Uterus (tissue), 3 donors: ENCODE measurements at regions not wholly inside any gene's neighbourhood (a gene's known extent, or its start where the extent isn't known, plus 50 kb on each side); places are given as distances from the start of the nearest gene placed in this dataset.

Source experiments
- DNase-seq, 2 donors: peaks; one replicate each; pipeline ENCODE4 v3.0.0-alpha.2; 2019 to 2020
- H3K27ac ChIP-seq, 2 donors: fragments of 200-600 bp; sonication (generic); 1 replicate in 1 of 2; 2 replicates in 1 of 2; pipeline ENCODE4 v1.5.1; 2016 to 2018
- H3K27me3 ChIP-seq, 2 donors: fragments of 200-600 bp; sonication (generic); one replicate each; pipeline ENCODE4 v1.5.1; 2018 to 2019; ENCODE audit warnings: control low read depth in 1 of 2
- H3K36me3 ChIP-seq, 2 donors: fragments of 200-600 bp; sonication (generic); one replicate each; pipeline ENCODE4 v1.5.1; 2019; ENCODE audit warnings: control low read depth in 1 of 2
- H3K4me1 ChIP-seq, 2 donors: fragments of 200-600 bp; sonication (generic); one replicate each; pipeline ENCODE4 v1.5.1; 2018 to 2019; ENCODE audit warnings: control low read depth in 1 of 2
- H3K4me3 ChIP-seq, 2 donors: fragments of 200-600 bp; sonication (generic); 1 replicate in 1 of 2; 2 replicates in 1 of 2; pipeline ENCODE4 v1.5.1; 2018 to 2019; ENCODE audit warnings: mild to moderate bottlenecking in 1 of 2
- H3K9me3 ChIP-seq, 2 donors: fragments of 200-600 bp; sonication (generic); one replicate each; pipeline ENCODE4 v1.5.1; 2019; ENCODE audit warnings: control low read depth in 1 of 2
- POLR2A ChIP-seq, 2 donors: fragments of 450-650 bp; IDR thresholded peaks; one replicate each; pipeline ENCODE4 v1.6.1; 2016; ENCODE audit warnings: antibody characterized with exemption in 2 of 2, mild to moderate bottlenecking in 1 of 2, moderate library complexity in 1 of 2
- intact Hi-C: fragments of 100-400 bp; cut with DNase I; formaldehyde crosslinking; loops from one replicate; pipeline ENCODE4 v1.15.1; 2023; ENCODE audit warnings: low total_unique reads
- TF ChIP-seq, protein P1 (sequence below), 4 experiments: fragments of 200-600 bp in 2 of 4; fragments of 450-650 bp in 2 of 4; sonication (generic) in 2 of 4; IDR thresholded peaks; one replicate each; pipeline ENCODE4 v1.5.1; 2016 to 2019; ENCODE audit warnings: antibody characterized with exemption in 4 of 4, mild to moderate bottlenecking in 2 of 4, moderate library complexity in 1 of 4
- donor health status: DM: yes; HTN: yes; CAD: no.

- H3K4me1 ChIP-seq: no peaks in the 10 kb centered on the region
- intact Hi-C loops: no loop called here
- H3K9me3 ChIP-seq: no peaks in the 10 kb centered on the region
- H3K27ac ChIP-seq: no peak overlapping the region
- no peak for DNase-seq
- no peak overlapping the region for H3K4me3 ChIP-seq
- no peaks in the 10 kb centered on the region for H3K36me3 ChIP-seq
- peaks cover 0 to 20% of the 10 kb centered on the region in 2 donors for H3K27me3 ChIP-seq
- TF ChIP-seq, protein P1, sequence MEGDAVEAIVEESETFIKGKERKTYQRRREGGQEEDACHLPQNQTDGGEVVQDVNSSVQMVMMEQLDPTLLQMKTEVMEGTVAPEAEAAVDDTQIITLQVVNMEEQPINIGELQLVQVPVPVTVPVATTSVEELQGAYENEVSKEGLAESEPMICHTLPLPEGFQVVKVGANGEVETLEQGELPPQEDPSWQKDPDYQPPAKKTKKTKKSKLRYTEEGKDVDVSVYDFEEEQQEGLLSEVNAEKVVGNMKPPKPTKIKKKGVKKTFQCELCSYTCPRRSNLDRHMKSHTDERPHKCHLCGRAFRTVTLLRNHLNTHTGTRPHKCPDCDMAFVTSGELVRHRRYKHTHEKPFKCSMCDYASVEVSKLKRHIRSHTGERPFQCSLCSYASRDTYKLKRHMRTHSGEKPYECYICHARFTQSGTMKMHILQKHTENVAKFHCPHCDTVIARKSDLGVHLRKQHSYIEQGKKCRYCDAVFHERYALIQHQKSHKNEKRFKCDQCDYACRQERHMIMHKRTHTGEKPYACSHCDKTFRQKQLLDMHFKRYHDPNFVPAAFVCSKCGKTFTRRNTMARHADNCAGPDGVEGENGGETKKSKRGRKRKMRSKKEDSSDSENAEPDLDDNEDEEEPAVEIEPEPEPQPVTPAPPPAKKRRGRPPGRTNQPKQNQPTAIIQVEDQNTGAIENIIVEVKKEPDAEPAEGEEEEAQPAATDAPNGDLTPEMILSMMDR (IDR thresholded peaks at IDR 0.05): no peak
- no peak for TF ChIP-seq POLR2A (IDR thresholded peaks at IDR 0.05)
These were observed 63.9 kb upstream of the MVB12B start for GRCh38 chr9:126262738-126263137.

GRCh38 chr9:126270556-126270955 is 56.1 kb upstream of the MVB12B start:
- no peak for DNase-seq
- H3K4me1 ChIP-seq: no peaks in the 10 kb centered on the region
- no peaks in the 10 kb centered on the region for H3K36me3 ChIP-seq
- intact Hi-C loops: no loop called here
- H3K4me3 ChIP-seq: no peak overlapping the region
- no peak overlapping the region for H3K27ac ChIP-seq
- no peak for TF ChIP-seq POLR2A (IDR thresholded peaks at IDR 0.05)
- TF ChIP-seq, protein P1 (IDR thresholded peaks at IDR 0.05): no peak
- no peaks in the 10 kb centered on the region for H3K9me3 ChIP-seq
- H3K27me3 ChIP-seq: peaks cover 0 to 4% of the 10 kb centered on the region in 2 donors

DNA sequence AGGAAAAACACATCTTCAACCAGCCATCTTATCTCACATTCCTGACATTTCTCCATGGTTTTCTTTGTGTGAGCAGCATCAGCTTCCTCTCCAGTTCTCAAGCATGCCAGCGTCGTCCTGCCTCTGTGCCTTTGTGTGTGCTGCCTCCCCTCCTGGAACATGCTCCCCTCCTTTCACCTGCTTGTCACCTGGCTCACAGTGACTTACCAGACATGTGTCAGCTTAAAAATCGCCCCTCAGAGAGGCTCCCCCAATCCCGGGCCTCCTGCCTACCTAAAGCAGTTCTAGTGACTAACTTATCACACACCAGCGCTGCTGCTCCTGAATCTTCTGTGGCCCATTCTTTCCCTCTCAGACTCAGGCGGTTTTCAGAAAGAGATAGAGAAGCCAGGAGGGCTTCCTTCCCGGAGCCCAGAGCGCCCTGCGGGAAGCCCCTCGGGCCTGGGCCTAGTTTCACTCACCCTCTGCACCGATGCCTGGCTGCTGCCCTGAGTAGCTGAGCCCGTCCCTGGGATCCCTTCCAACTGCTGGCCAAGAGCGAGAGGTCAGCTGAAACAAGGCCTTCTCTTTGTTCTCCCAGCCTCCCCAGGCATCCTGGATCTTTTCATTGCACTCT is 51.1 kb upstream of the MVB12B start:
- H3K4me1 ChIP-seq: no peaks in the 10 kb centered on the region
- TF ChIP-seq POLR2A (IDR thresholded peaks at IDR 0.05): no peak
- TF ChIP-seq, protein P1 (IDR thresholded peaks at IDR 0.05): no peak
- no peaks in the 10 kb centered on the region for H3K9me3 ChIP-seq
- DNase-seq: no peak
- H3K4me3 ChIP-seq: no peak overlapping the region
- no peaks in the 10 kb centered on the region for H3K36me3 ChIP-seq
- H3K27ac ChIP-seq: no peak overlapping the region
- H3K27me3 ChIP-seq: no peaks in the 10 kb centered on the region
- intact Hi-C loops: no loop called here

GRCh38 chr9:126276056-126276728 is 50.4 kb upstream of the MVB12B start:
- no peaks in the 10 kb centered on the region for H3K9me3 ChIP-seq
- TF ChIP-seq, protein P1 (IDR thresholded peaks at IDR 0.05): no peak
- no peak for TF ChIP-seq POLR2A (IDR thresholded peaks at IDR 0.05)
- H3K36me3 ChIP-seq: no peaks in the 10 kb centered on the region
- no peak overlapping the region for H3K4me3 ChIP-seq
- H3K27me3 ChIP-seq: no peaks in the 10 kb centered on the region
- no peak for DNase-seq
- H3K4me1 ChIP-seq: no peaks in the 10 kb centered on the region
- H3K27ac ChIP-seq: no peak overlapping the region
- intact Hi-C loops: no loop called here
